ENCODE measurements at regions not wholly inside any gene's neighbourhood (a gene's known extent, or its start where the extent isn't known, plus 50 kb on each side); places are given as distances from the start of the nearest gene placed in this dataset.

DNA sequence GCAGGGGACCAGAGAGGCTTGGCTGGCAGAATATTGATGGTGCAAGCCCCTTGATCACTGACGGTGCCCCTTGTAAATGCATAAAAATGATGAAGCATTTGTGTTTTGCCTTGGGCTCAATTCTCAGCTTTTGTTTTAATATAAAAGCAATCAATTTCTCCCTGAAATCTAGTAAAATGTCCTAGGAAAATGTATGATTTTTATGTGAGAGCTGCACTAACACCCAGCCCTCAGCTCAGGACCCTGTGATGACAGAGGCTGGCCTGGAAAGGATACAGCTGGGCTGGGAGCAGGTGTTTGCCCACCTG, 84.7 kb upstream of the PHACTR3 start:
- no peaks in the 10 kb centered on the region for H3K27me3 ChIP-seq (ENCODE audit: insufficient read depth, low read length)
- H3K4me1 ChIP-seq (ENCODE audit: insufficient read depth, low read length): no peaks in the 10 kb centered on the region
- H3K27ac ChIP-seq (ENCODE audit: low read depth, low read length): no peak overlapping the region
- no peak overlapping the region for H3K4me2 ChIP-seq (ENCODE audit: insufficient read depth, low read length)
- H3K79me2 ChIP-seq (ENCODE audit: insufficient read depth, low read length): no peaks in the 10 kb centered on the region
- no peaks in the 10 kb centered on the region for H3K9me3 ChIP-seq (ENCODE audit: low read depth, low read length)
- DNase-seq (ENCODE audit: insufficient read length, low spot score, missing footprints): no peak
- H3K4me3 ChIP-seq (ENCODE audit: insufficient read depth, low read length): no peak overlapping the region
- no peaks in the 10 kb centered on the region for H3K36me3 ChIP-seq (ENCODE audit: insufficient read depth, low read length)
- no peak overlapping the region for H2AFZ ChIP-seq (ENCODE audit: low read length)
- no peak for TF ChIP-seq CTCF (IDR thresholded peaks at IDR 0.05; ENCODE audit: extremely low read depth, low read depth, low read length)
- H4K20me1 ChIP-seq (ENCODE audit: insufficient read depth, low read length): no peaks in the 10 kb centered on the region

DNA sequence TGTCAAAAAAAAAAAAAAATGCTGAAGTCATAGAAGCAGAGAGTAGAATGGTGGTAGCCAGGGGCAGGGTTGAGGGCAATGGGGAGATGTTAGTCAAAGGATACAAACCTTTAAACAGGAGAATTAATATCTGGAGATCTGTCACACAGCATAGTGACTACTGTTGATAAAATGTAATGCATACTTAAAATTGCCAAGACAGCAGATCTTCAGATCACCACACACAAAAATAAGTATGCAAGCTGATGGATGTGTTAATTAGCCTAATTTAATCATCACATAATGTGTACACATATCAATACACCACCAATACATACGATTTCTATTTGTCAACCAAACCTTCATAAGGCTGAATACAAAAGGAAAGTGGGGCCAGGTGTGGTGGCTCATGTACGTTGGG, 83.5 kb upstream of the PHACTR3 start:
- no peaks in the 10 kb centered on the region for H3K79me2 ChIP-seq (ENCODE audit: insufficient read depth, low read length)
- no peaks in the 10 kb centered on the region for H4K20me1 ChIP-seq (ENCODE audit: insufficient read depth, low read length)
- DNase-seq (ENCODE audit: insufficient read length, low spot score, missing footprints): no peak
- H3K4me2 ChIP-seq (ENCODE audit: insufficient read depth, low read length): no peak overlapping the region
- H2AFZ ChIP-seq (ENCODE audit: low read length): no peak overlapping the region
- TF ChIP-seq CTCF (IDR thresholded peaks at IDR 0.05; ENCODE audit: extremely low read depth, low read depth, low read length): no peak
- no peaks in the 10 kb centered on the region for H3K36me3 ChIP-seq (ENCODE audit: insufficient read depth, low read length)
- no peaks in the 10 kb centered on the region for H3K4me1 ChIP-seq (ENCODE audit: insufficient read depth, low read length)
- no peak overlapping the region for H3K4me3 ChIP-seq (ENCODE audit: insufficient read depth, low read length)
- no peaks in the 10 kb centered on the region for H3K27me3 ChIP-seq (ENCODE audit: insufficient read depth, low read length)
- H3K9me3 ChIP-seq (ENCODE audit: low read depth, low read length): no peaks in the 10 kb centered on the region
- no peak overlapping the region for H3K27ac ChIP-seq (ENCODE audit: low read depth, low read length)

- Histone ChIP-seq H3K27me3 (ENCODE audit: insufficient read depth, low read length) (no peaks in the 10 kb centered on the region), H2AFZ (ENCODE audit: low read length) (no peak overlapping the region), H3K9me3 (ENCODE audit: low read depth, low read length) (no peaks in the 10 kb centered on the region), H3K27ac (ENCODE audit: low read depth, low read length) (no peak overlapping the region), H3K79me2 (ENCODE audit: insufficient read depth, low read length) (no peaks in the 10 kb centered on the region), H3K4me1 (ENCODE audit: insufficient read depth, low read length) (no peaks in the 10 kb centered on the region), H4K20me1 (ENCODE audit: insufficient read depth, low read length) (no peaks in the 10 kb centered on the region), H3K4me3 (ENCODE audit: insufficient read depth, low read length) (no peak overlapping the region), H3K4me2 (ENCODE audit: insufficient read depth, low read length) (no peak overlapping the region), H3K36me3 (ENCODE audit: insufficient read depth, low read length) (no peaks in the 10 kb centered on the region)
- peak; percentile 82 for TF ChIP-seq CTCF (IDR thresholded peaks at IDR 0.05; ENCODE audit: extremely low read depth, low read depth, low read length)
- peak; percentile 86 for DNase-seq (ENCODE audit: insufficient read length, low spot score, missing footprints)
Observed at GRCh38 chr20:59525500-59526241, 78.7 kb upstream of the PHACTR3 start.

DNA sequence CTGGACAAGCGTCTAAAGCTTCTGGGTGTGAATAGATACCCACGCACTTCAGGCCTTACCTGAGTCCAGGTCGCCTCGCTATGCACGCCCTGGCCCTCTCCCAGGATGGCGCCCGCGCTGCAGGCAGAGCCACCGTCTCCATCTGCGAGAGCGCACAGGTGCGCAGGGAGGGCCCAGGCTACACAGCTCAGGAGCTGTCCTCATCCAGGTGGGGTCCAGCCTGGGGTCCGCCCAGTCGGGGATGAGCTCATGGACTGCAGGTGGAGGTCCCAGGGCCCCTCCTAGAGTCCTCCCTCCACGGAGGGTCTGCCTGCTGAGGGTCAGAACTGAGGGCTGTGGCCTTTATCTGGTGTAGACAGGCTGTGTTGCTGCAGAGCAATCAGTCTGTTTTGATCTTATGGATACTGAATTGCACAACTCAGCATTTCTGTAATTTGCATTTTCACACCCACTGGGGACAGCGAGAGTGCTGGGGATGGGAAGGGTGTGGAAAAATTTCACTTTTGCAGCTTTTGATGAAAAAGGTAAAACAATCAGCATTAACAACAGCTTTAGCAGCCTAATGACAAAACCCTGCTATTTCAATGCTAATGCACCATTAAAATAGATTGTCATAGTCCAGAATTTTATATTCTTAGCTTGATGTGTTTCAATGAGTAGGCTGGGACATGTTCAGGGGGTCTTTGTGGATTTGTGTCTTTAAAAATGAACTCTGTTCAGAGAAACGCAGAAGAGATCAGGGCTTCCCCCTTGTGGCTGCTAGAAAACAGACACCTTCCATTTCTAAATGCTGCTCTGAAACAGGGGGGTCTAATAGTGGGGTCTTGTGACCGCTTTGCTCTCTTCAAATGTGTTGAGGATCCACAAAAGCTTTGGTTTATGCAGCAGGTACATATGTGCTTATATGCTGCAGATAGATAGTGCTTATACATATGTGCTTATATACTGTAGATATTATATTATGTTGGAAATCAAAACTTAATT, 77.8 kb upstream of the PHACTR3 start:
- peak; percentile 42 for TF ChIP-seq CTCF (IDR thresholded peaks at IDR 0.05; ENCODE audit: extremely low read depth, low read depth, low read length)
- no peak for DNase-seq (ENCODE audit: insufficient read length, low spot score, missing footprints)
- no peaks in the 10 kb centered on the region for H3K4me1 ChIP-seq (ENCODE audit: insufficient read depth, low read length)

More for the DNA sequence above, 77.8 kb upstream of the PHACTR3 start:
- Histone ChIP-seq H3K27ac (ENCODE audit: low read depth, low read length) (no peak overlapping the region), H3K27me3 (ENCODE audit: insufficient read depth, low read length) (no peaks in the 10 kb centered on the region), H3K79me2 (ENCODE audit: insufficient read depth, low read length) (no peaks in the 10 kb centered on the region), H3K36me3 (ENCODE audit: insufficient read depth, low read length) (no peaks in the 10 kb centered on the region), H4K20me1 (ENCODE audit: insufficient read depth, low read length) (no peaks in the 10 kb centered on the region), H3K9me3 (ENCODE audit: low read depth, low read length) (no peaks in the 10 kb centered on the region), H2AFZ (ENCODE audit: low read length) (no peak overlapping the region), H3K4me2 (ENCODE audit: insufficient read depth, low read length) (no peak overlapping the region), H3K4me3 (ENCODE audit: insufficient read depth, low read length) (no peak overlapping the region)
